ENCODE measurements at regions not wholly inside any gene's neighbourhood (a gene's known extent, or its start where the extent isn't known, plus 50 kb on each side); places are given as distances from the start of the nearest gene placed in this dataset.
"Not testable (repeated sequence)": the region's sequence is repeated elsewhere in the genome, so short reads cannot be mapped to it uniquely, and the experiment has no call there.

DNA sequence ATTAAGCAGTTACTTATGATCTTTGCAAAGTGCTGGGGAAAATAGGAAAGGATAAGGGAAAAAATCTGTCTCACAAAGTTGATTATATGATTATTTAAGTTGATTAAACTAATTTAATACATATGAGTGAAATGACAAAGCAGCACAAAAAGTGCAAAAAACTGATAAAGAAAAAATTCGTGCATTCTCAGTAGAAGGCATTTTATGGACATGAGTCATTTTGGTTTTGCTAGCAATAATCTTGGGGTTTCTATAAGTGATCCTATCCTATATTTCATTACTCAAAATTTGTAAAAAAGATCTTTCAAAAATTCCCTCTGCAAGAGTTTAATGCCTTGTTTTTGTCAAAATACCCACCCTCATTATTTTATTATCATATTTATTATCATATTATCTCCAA lies 224.2 kb upstream of the ANXA10 start:
- peak; percentile 12 for DNase-seq
- H3K4me3 ChIP-seq (ENCODE audit: low read depth, low read length) = no peak overlapping the region
- H3K36me3 ChIP-seq (replicated peaks) = no peaks in the 10 kb centered on the region
- in situ Hi-C loops (cut with HindIII; ENCODE audit: low pct_ligation_motif_present, low sequenced_read_pairs) = no loop called here
- TF ChIP-seq, protein P1, sequence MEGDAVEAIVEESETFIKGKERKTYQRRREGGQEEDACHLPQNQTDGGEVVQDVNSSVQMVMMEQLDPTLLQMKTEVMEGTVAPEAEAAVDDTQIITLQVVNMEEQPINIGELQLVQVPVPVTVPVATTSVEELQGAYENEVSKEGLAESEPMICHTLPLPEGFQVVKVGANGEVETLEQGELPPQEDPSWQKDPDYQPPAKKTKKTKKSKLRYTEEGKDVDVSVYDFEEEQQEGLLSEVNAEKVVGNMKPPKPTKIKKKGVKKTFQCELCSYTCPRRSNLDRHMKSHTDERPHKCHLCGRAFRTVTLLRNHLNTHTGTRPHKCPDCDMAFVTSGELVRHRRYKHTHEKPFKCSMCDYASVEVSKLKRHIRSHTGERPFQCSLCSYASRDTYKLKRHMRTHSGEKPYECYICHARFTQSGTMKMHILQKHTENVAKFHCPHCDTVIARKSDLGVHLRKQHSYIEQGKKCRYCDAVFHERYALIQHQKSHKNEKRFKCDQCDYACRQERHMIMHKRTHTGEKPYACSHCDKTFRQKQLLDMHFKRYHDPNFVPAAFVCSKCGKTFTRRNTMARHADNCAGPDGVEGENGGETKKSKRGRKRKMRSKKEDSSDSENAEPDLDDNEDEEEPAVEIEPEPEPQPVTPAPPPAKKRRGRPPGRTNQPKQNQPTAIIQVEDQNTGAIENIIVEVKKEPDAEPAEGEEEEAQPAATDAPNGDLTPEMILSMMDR (IDR thresholded peaks at IDR 0.05; ENCODE audit: low read depth, low read length, missing control alignments) = no peak
- no peak overlapping the region for H3K27ac ChIP-seq
- no peaks in the 10 kb centered on the region for H3K27me3 ChIP-seq (replicated peaks)

DNA sequence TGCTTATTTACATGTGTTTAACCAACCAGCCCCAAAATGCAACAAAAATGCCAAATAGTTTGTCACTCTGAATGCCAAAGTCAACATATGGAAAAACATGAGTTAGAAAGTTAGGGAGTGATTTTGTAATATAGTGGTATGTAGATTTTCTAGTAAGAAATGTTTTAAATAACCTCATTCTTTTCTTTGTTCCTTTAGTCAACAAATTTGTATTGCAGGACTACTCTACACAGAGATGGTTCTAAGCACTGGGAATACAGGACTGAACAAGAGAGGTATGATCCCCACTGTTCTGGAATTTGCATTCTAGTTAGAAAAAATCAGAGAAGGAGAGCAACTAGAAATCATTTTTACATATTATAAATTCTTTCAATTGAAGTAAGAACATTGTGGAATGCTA lies 218.8 kb upstream of the ANXA10 start:
- in situ Hi-C loops (cut with HindIII; ENCODE audit: low pct_ligation_motif_present, low sequenced_read_pairs) = no loop called here
- no peak for DNase-seq

DNA sequence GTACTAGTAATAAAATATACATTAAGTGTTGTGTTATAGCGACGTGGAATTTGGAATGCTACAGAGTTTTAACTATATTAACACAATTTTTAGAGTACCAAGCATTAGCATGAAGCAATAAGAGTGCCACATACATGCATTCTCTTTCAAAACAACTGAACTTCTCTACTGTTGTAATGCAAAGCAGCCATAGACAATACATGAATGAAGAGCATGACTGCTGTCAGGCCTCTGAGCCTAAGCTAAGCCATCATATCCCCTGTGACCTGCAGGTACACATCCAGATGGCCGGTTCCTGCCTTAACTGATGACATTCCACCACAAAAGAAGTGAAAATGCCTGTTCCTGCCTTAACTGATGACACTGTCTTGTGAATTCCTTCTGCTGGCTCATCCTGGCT lies 216.2 kb upstream of the ANXA10 start:
- H3K27ac ChIP-seq; H3K4me3 ChIP-seq (ENCODE audit: low read depth, low read length); in situ Hi-C loops (cut with HindIII; ENCODE audit: low pct_ligation_motif_present, low sequenced_read_pairs); H3K36me3 ChIP-seq (replicated peaks); H3K27me3 ChIP-seq (replicated peaks); DNase-seq: not testable (repeated sequence)

More for the DNA sequence above, 218.8 kb upstream of the ANXA10 start:
- H3K36me3 ChIP-seq (replicated peaks) = no peaks in the 10 kb centered on the region
- H3K27ac ChIP-seq = no peak overlapping the region
- H3K27me3 ChIP-seq (replicated peaks) = no peaks in the 10 kb centered on the region
- TF ChIP-seq, protein P1 (IDR thresholded peaks at IDR 0.05; ENCODE audit: low read depth, low read length, missing control alignments) = no peak
- no peak overlapping the region for H3K4me3 ChIP-seq (ENCODE audit: low read depth, low read length)

DNA sequence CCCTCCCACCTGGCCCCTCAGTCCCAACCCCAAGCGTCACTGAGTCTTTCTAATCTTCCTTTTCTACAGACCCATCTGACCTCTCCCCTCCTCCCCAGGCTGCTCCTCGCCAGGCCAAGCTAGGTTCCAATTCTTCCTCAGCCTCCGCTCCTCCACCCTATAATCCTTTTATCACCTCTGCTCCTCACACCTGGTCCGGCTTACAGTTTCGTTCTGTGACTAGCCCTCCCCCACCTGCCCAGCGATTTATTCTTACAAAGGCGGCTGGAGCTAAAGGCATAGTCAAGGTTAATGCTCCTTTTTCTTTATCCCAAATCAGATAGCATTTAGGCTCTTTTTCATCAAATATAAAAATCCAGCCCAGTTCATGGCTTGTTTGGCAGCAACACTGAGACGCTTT lies 214.5 kb upstream of the ANXA10 start:
- DNase-seq; H3K4me3 ChIP-seq (ENCODE audit: low read depth, low read length); in situ Hi-C loops (cut with HindIII; ENCODE audit: low pct_ligation_motif_present, low sequenced_read_pairs); H3K27me3 ChIP-seq (replicated peaks); H3K36me3 ChIP-seq (replicated peaks); H3K27ac ChIP-seq: not testable (repeated sequence)

DNA sequence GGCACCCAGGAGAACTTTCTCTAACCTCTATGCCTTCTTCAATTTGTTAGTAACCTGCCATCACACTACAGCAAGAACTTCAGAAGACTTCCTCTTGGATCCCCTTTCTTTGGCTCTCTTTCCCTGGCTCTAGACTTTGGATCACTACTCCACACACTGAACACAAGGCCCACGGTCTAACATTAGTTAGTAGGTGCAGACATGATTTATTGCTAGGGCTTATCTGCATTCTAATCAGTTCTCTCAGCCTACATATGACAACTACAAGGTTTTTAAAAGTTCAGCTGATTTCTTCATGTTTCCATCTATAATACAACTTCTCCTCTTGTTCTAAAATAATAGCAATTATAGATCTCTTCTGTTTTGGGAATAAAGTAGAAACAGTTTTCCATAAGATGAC lies 209.1 kb upstream of the ANXA10 start:
- H3K27me3 ChIP-seq (replicated peaks) = no peaks in the 10 kb centered on the region
- H3K4me3 ChIP-seq (ENCODE audit: low read depth, low read length) = no peak overlapping the region
- no peak overlapping the region for H3K27ac ChIP-seq
- DNase-seq = no peak
- TF ChIP-seq, protein P1 (IDR thresholded peaks at IDR 0.05; ENCODE audit: low read depth, low read length, missing control alignments) = no peak
- no peaks in the 10 kb centered on the region for H3K36me3 ChIP-seq (replicated peaks)
- in situ Hi-C loops (cut with HindIII; ENCODE audit: low pct_ligation_motif_present, low sequenced_read_pairs) = no loop called here

DNA sequence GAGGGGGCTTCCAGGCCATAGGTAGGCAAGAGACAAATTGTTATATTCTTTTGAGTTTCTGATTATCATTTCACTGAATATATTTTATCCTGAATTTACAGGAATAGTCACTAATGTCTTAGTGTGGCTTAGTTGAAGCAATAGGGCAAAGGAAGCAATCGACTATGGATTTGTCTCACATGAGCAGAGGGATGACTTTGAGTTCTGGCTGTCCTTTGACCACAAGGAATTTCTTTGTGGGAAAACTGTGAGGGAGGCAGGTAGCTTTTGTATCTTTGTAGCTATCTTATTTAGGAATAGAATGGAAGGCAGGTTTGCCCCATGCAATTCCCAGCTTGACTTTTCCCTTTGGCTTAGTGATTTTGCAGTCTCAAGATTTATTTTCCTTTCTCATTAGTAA lies 207.3 kb upstream of the ANXA10 start:
- Histone ChIP-seq H3K4me3 (ENCODE audit: low read depth, low read length) (no peak overlapping the region), H3K27ac (no peak overlapping the region), H3K27me3 (replicated peaks) (no peaks in the 10 kb centered on the region), H3K36me3 (replicated peaks) (no peaks in the 10 kb centered on the region)
- TF ChIP-seq, protein P1 (IDR thresholded peaks at IDR 0.05; ENCODE audit: low read depth, low read length, missing control alignments) = no peak
- no peak for DNase-seq
- in situ Hi-C loops (cut with HindIII; ENCODE audit: low pct_ligation_motif_present, low sequenced_read_pairs) = no loop called here

DNA sequence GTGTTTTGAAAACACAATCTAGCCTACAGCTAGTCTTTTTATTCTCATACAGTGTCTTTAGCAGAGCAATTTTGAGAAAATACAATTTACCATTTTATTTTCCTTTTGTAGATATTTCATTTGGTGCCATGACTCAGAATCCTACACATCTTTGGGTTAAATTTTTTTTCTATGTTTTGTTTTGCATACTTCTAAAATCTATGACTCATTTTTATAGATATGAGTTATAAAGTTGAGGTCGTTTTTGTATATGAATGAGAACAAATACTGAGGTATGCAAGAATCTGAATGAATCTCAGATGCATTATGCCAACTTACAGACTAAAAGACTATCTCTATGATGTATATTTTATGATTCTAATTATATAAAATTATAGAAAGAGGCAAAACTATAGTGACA lies 206.5 kb upstream of the ANXA10 start:
- no peak for DNase-seq
- in situ Hi-C loops (cut with HindIII; ENCODE audit: low pct_ligation_motif_present, low sequenced_read_pairs) = no loop called here
- TF ChIP-seq, protein P1 (IDR thresholded peaks at IDR 0.05; ENCODE audit: low read depth, low read length, missing control alignments) = no peak
- H3K27me3 ChIP-seq (replicated peaks) = no peaks in the 10 kb centered on the region
- no peak overlapping the region for H3K27ac ChIP-seq
- H3K4me3 ChIP-seq (ENCODE audit: low read depth, low read length) = no peak overlapping the region
- no peaks in the 10 kb centered on the region for H3K36me3 ChIP-seq (replicated peaks)

Measured in brain microvascular endothelial cell (primary cell).